ENCODE measurements at regions not wholly inside any gene's neighbourhood (a gene's known extent, or its start where the extent isn't known, plus 50 kb on each side); places are given as distances from the start of the nearest gene placed in this dataset.

- ChIA-PET CTCF (no interaction called here), POLR2A (no interaction called here)
- Histone ChIP-seq H3K4me1 (ENCODE audit: control insufficient read depth, insufficient read depth, low read length) (no peaks in the 10 kb centered on the region), H3K4me3 (ENCODE audit: low read depth in 2 of 2, low read length in 2 of 2) (no peak overlapping the region), H3K9me3 (ENCODE audit: control insufficient read depth, insufficient read depth, low read depth, low read length) (no peaks in the 10 kb centered on the region), H3K27ac (ENCODE audit: low read length) (no peak overlapping the region), H3K27me3 (ENCODE audit: control insufficient read depth, insufficient read depth, low read length) (peaks cover 45% of the 10 kb centered on the region), H3K36me3 (ENCODE audit: control insufficient read depth, insufficient read depth, low read length) (no peaks in the 10 kb centered on the region)
- ATAC-seq (no peak), DNase-seq (ENCODE audit: low read depth, low spot score) (no peak)
- no peak for TF ChIP-seq REST (IDR thresholded peaks at IDR 0.05; ENCODE audit: insufficient read depth in 1 of 2, low read depth in 2 of 2, low read length in 1 of 2)
- no peak for TF ChIP-seq SIN3A (IDR thresholded peaks at IDR 0.05; ENCODE audit: borderline replicate concordance, insufficient read depth, low read depth, low read length)
- no peak for TF ChIP-seq POLR2AphosphoS5 (IDR thresholded peaks at IDR 0.05; ENCODE audit: low read depth, low read length)
- TF ChIP-seq TCF7L2 (IDR thresholded peaks at IDR 0.05; ENCODE audit: low read depth, low read length): no peak
- TF ChIP-seq CTCF (IDR thresholded peaks at IDR 0.05): no peak
- in situ Hi-C loops (cut with HindIII; ENCODE audit: low pct_unique_long_range_greater_than_20kb, low sequenced_read_pairs) (no loop called here), intact Hi-C loops (cut with micrococcal nuclease; ENCODE audit: unreplicated experiment) (no loop called here)
- no TSS peak for BruUV-seq (replicated peaks)
These were observed 63.9 kb upstream of the USP47 start for GRCh38 chr11:11777897-11778296.

- ATAC-seq (no peak), DNase-seq (ENCODE audit: low read depth, low spot score) (no peak)
- H3K36me3 ChIP-seq (ENCODE audit: control insufficient read depth, insufficient read depth, low read length): no peaks in the 10 kb centered on the region
- H3K4me1 ChIP-seq (ENCODE audit: control insufficient read depth, insufficient read depth, low read length): no peaks in the 10 kb centered on the region
- H3K9me3 ChIP-seq (ENCODE audit: control insufficient read depth, insufficient read depth, low read depth, low read length): no peaks in the 10 kb centered on the region
- POLR2A ChIA-PET: no interaction called here
- BruUV-seq (replicated peaks): no TSS peak
- no peak for TF ChIP-seq SIN3A (IDR thresholded peaks at IDR 0.05; ENCODE audit: borderline replicate concordance, insufficient read depth, low read depth, low read length)
- no peak for TF ChIP-seq TCF7L2 (IDR thresholded peaks at IDR 0.05; ENCODE audit: low read depth, low read length)
- no peak for TF ChIP-seq CTCF (IDR thresholded peaks at IDR 0.05)
- TF ChIP-seq POLR2AphosphoS5 (IDR thresholded peaks at IDR 0.05; ENCODE audit: low read depth, low read length): no peak
- TF ChIP-seq REST (IDR thresholded peaks at IDR 0.05; ENCODE audit: insufficient read depth in 1 of 2, low read depth in 2 of 2, low read length in 1 of 2): no peak
- no peak overlapping the region for H3K27ac ChIP-seq (ENCODE audit: low read length)
- intact Hi-C loops (cut with micrococcal nuclease; ENCODE audit: unreplicated experiment) (no loop called here), in situ Hi-C loops (cut with HindIII; ENCODE audit: low pct_unique_long_range_greater_than_20kb, low sequenced_read_pairs) (no loop called here)
- CTCF ChIA-PET: interaction anchor here (0.6 kb wide), 1 partner anchor 12 kb away, joined by 3 read pairs; no protein-coding TSS in a partner anchor
- H3K27me3 ChIP-seq (ENCODE audit: control insufficient read depth, insufficient read depth, low read length): peaks cover 42% of the 10 kb centered on the region
- H3K4me3 ChIP-seq (ENCODE audit: low read depth in 2 of 2, low read length in 2 of 2): no peak overlapping the region
These were observed 65.1 kb upstream of the USP47 start for GRCh38 chr11:11776714-11777113.
